SK-N-MC (cell line): ENCODE measurements at regions not wholly inside any gene's neighbourhood (a gene's known extent, or its start where the extent isn't known, plus 50 kb on each side); places are given as distances from the start of the nearest gene placed in this dataset.

Source experiments
- EZH2 ChIP-seq: fragments of 200-600 bp; sonication (generic); IDR thresholded peaks from one replicate; pipeline ENCODE4 v1.6.1; 2017; ENCODE audit warnings: antibody characterized with exemption
- FOXP2 ChIP-seq: optimal IDR thresholded peaks from 2 replicates; pipeline ENCODE3; 2011; ENCODE audit warnings: mild to moderate bottlenecking, moderate library complexity; ENCODE audit not compliant: insufficient read depth; ENCODE audit errors: extremely low read length, control extremely low read depth
- POLR2AphosphoS5 ChIP-seq: IDR thresholded peaks from 2 replicates; pipeline ENCODE4 v1.6.1; 2012; ENCODE audit warnings: mild to moderate bottlenecking, low read depth, low read length, borderline replicate concordance

DNA sequence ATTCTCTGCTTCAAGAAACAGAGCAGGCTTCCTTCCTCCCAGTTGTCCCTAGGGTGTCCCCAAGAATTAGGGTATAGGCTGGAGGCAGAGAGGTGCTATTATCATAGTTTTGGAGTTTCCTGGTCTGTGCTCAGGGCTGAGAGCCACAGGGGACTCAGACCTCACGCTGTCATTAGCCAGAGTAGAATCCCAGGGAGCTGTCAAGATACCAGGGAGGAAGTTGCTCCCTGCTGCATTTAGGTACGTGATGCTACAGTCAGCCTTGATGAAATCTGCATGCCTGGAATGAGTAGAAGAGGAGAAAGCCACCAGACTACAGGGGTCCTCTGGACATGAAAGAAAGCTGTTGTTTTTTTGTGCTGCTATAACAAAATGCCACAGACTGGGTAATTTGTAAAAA is 273.2 kb downstream of the SH3GL2 start:
- TF ChIP-seq POLR2AphosphoS5: no peak
- TF ChIP-seq FOXP2: no peak
- no peak for TF ChIP-seq EZH2
